Neutrophil (primary cell): ENCODE measurements at regions not wholly inside any gene's neighbourhood (a gene's known extent, or its start where the extent isn't known, plus 50 kb on each side); places are given as distances from the start of the nearest gene placed in this dataset.

Experiments
- H3K27ac ChIP-seq: fragments of 200-600 bp; sonication (generic); 2 replicates; pipeline ENCODE4 v1.5.1; 2016; ENCODE audit warnings: mild to moderate bottlenecking, moderate library complexity
- H3K27me3 ChIP-seq: fragments of 200-600 bp; sonication (generic); 2 replicates; pipeline ENCODE4 v1.6.0; 2016; ENCODE audit warnings: mild to moderate bottlenecking
- H3K36me3 ChIP-seq: fragments of 200-600 bp; sonication (generic); 2 replicates; pipeline ENCODE4 v1.5.1; 2017
- H3K4me1 ChIP-seq, 2 experiments: fragments of 200-600 bp in 1 of 2; sonication (generic) in 1 of 2; 1 replicate in 1 of 2; 2 replicates in 1 of 2; pipeline versions ENCODE4 v1.5.1 to v1.6.1; 2013 to 2016; ENCODE audit warnings: low read depth in 1 of 2, low read length in 1 of 2, mild to moderate bottlenecking in 1 of 2, moderate library complexity in 1 of 2; ENCODE audit not compliant: control insufficient read depth in 1 of 2, insufficient read depth in 1 of 2
- H3K4me3 ChIP-seq, 2 experiments: fragments of 200-600 bp in 1 of 2; sonication (generic) in 1 of 2; 1 replicate in 1 of 2; 2 replicates in 1 of 2; pipeline ENCODE4 v1.5.1; 2013 to 2016; ENCODE audit warnings: low read depth in 1 of 2, low read length in 1 of 2, mild to moderate bottlenecking in 1 of 2, moderate library complexity in 1 of 2
- H3K9me3 ChIP-seq: fragments of 200-600 bp; sonication (generic); 2 replicates; pipeline ENCODE4 v1.5.1; 2016
- TF ChIP-seq, protein P1 (sequence below): fragments of 200-600 bp; sonication (generic); IDR thresholded peaks from 2 replicates; pipeline ENCODE4 v1.5.1; 2016; ENCODE audit warnings: antibody characterized with exemption

- Histone ChIP-seq H3K4me3 (no peak overlapping the region), H3K4me1 (no peaks in the 10 kb centered on the region), H3K36me3 (no peaks in the 10 kb centered on the region), H3K27ac (no peak overlapping the region), H3K9me3 (no peaks in the 10 kb centered on the region), H3K27me3 (no peaks in the 10 kb centered on the region)
- TF ChIP-seq, protein P1, sequence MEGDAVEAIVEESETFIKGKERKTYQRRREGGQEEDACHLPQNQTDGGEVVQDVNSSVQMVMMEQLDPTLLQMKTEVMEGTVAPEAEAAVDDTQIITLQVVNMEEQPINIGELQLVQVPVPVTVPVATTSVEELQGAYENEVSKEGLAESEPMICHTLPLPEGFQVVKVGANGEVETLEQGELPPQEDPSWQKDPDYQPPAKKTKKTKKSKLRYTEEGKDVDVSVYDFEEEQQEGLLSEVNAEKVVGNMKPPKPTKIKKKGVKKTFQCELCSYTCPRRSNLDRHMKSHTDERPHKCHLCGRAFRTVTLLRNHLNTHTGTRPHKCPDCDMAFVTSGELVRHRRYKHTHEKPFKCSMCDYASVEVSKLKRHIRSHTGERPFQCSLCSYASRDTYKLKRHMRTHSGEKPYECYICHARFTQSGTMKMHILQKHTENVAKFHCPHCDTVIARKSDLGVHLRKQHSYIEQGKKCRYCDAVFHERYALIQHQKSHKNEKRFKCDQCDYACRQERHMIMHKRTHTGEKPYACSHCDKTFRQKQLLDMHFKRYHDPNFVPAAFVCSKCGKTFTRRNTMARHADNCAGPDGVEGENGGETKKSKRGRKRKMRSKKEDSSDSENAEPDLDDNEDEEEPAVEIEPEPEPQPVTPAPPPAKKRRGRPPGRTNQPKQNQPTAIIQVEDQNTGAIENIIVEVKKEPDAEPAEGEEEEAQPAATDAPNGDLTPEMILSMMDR, result no peak
Observed at GRCh38 chr9:106400950-106401349, 462.0 kb upstream of the ZNF462 start.

- Histone ChIP-seq H3K4me1 (no peaks in the 10 kb centered on the region), H3K9me3 (no peaks in the 10 kb centered on the region), H3K4me3 (no peak overlapping the region), H3K27me3 (no peaks in the 10 kb centered on the region), H3K36me3 (no peaks in the 10 kb centered on the region), H3K27ac (no peak overlapping the region)
- TF ChIP-seq, protein P1, result no peak
Observed at GRCh38 chr9:106403081-106403480, 459.9 kb upstream of the ZNF462 start.

DNA sequence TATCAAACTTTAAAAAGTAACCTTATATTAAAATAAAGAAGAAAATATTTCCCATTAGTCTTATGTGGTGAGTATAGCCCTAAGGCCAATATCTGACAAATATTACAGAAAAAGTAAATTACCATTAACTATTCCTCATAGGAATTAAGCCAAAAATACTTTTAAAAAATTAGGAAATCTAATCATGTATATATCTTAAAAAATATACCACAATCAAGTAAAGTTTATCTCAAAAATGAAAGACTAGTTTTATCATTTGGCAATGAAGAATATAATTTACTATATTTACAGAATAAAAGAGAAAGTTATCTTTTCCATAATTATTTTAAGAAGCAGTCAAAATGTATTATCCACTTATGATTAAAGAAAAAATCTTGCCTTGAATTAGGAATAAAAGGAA lies 458.8 kb upstream of the ZNF462 start:
- TF ChIP-seq, protein P1, result no peak
- Histone ChIP-seq H3K9me3 (no peaks in the 10 kb centered on the region), H3K27ac (no peak overlapping the region), H3K4me1 (no peaks in the 10 kb centered on the region), H3K27me3 (no peaks in the 10 kb centered on the region), H3K4me3 (no peak overlapping the region), H3K36me3 (no peaks in the 10 kb centered on the region)

DNA sequence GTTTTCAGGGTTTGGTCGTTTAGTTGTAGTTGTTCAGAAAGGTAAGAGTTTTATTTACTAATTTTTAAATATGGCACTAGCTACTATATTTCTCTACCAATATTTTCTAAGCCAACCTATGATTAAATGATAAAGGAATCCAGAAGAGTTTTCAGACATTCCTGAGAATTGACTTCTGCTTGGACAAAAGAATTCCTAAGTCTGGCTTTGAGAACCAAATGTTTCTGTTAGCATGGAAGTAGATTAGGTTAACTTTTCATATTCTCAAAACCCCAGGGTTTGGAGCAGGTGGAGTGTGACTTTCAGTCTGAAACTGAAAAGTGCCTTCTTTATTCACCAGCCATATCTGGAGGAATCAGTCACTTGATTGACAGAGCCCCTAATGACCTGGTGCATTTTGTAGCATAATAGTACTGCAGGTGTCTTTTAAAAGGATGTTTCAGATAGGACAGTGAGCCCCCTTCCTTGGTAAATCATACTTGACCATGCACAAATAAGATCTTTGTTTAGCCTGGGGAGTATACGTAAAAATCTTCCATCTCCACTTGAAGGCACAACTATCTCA lies 457.0 kb upstream of the ZNF462 start:
- H3K27me3 ChIP-seq, result no peaks in the 10 kb centered on the region
- H3K9me3 ChIP-seq, result no peaks in the 10 kb centered on the region
- no peak overlapping the region for H3K4me3 ChIP-seq
- no peaks in the 10 kb centered on the region for H3K36me3 ChIP-seq
- TF ChIP-seq, protein P1, result no peak
- no peak overlapping the region for H3K27ac ChIP-seq
- no peaks in the 10 kb centered on the region for H3K4me1 ChIP-seq

DNA sequence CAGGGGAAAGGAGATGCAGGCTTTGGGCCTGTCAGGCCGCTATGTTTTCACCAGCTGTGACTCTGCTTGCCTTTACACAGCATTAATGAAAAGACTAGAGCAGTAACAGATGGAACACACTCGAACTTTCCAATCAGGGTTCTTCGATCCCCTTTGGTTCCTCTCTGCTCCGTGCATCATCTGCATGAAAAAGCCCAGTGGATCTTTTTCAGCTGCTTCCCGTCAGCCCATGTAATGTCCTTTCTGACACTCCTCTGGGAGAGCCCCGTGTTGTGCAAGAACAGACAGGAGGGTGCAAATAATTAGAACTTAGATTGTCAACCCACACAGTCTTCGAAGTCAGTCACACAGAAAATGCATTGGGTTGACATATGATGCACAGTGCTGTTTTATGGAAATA lies 448.9 kb upstream of the ZNF462 start:
- H3K36me3 ChIP-seq, result no peaks in the 10 kb centered on the region
- H3K27ac ChIP-seq, result no peak overlapping the region
- TF ChIP-seq, protein P1, result no peak
- no peak overlapping the region for H3K4me3 ChIP-seq
- H3K27me3 ChIP-seq, result no peaks in the 10 kb centered on the region
- H3K4me1 ChIP-seq, result no peaks in the 10 kb centered on the region
- no peaks in the 10 kb centered on the region for H3K9me3 ChIP-seq

DNA sequence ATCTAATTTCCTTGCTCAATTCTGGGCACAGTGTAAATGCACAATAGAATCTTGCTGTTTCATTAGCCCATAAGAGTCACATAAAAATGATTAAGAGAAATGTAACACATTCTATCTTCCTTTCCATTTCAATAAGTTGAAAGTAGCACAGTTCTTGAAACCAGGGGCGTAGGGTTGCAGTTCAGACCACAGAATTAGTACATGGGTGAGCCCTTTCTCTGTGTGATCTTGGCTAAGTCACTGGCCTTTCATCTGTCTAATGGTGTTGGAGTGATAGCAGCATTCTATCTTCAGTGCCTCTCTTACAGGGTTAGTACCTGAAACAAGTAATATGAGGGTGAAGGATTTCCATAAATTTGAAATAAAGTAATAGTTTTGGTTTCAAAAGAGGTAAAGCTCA lies 445.3 kb upstream of the ZNF462 start:
- Histone ChIP-seq H3K36me3 (no peaks in the 10 kb centered on the region), H3K27ac (no peak overlapping the region), H3K9me3 (no peaks in the 10 kb centered on the region), H3K27me3 (no peaks in the 10 kb centered on the region), H3K4me3 (no peak overlapping the region), H3K4me1 (no peaks in the 10 kb centered on the region)
- TF ChIP-seq, protein P1, result no peak
